ENCODE measurements at regions not wholly inside any gene's neighbourhood (a gene's known extent, or its start where the extent isn't known, plus 50 kb on each side); places are given as distances from the start of the nearest gene placed in this dataset.

GRCh38 chr3:110234831-110235230, 836.8 kb upstream of the NECTIN3 start:
- TF ChIP-seq CTCF (conservative IDR thresholded peaks at IDR 0.05; ENCODE audit: low read depth, low read length): no peak
- H3K4me3 ChIP-seq (ENCODE audit: low read depth, low read length): no peak overlapping the region

GRCh38 chr3:110236976-110237610, 834.5 kb upstream of the NECTIN3 start:
- no peak overlapping the region for H3K4me3 ChIP-seq (ENCODE audit: low read depth, low read length)

More at GRCh38 chr3:110234831-110235230, 836.8 kb upstream of the NECTIN3 start:
- no peak for DNase-seq (ENCODE audit: low read depth)

GRCh38 chr3:110243081-110243480, 828.5 kb upstream of the NECTIN3 start:
- no peak overlapping the region for H3K4me3 ChIP-seq (ENCODE audit: low read depth, low read length)
- no peak for TF ChIP-seq CTCF (conservative IDR thresholded peaks at IDR 0.05; ENCODE audit: low read depth, low read length)
- DNase-seq (ENCODE audit: low read depth): no peak

More at GRCh38 chr3:110236976-110237610, 834.5 kb upstream of the NECTIN3 start:
- no peak for DNase-seq (ENCODE audit: low read depth)
- no peak for TF ChIP-seq CTCF (conservative IDR thresholded peaks at IDR 0.05; ENCODE audit: low read depth, low read length)

GRCh38 chr3:110246796-110247376, 824.7 kb upstream of the NECTIN3 start:
- no peak overlapping the region for H3K4me3 ChIP-seq (ENCODE audit: low read depth, low read length)
- DNase-seq (ENCODE audit: low read depth): no peak
- TF ChIP-seq CTCF (conservative IDR thresholded peaks at IDR 0.05; ENCODE audit: low read depth, low read length): no peak

GRCh38 chr3:110248666-110249065, 823.0 kb upstream of the NECTIN3 start:
- TF ChIP-seq CTCF (conservative IDR thresholded peaks at IDR 0.05; ENCODE audit: low read depth, low read length): no peak
- no peak for DNase-seq (ENCODE audit: low read depth)
- H3K4me3 ChIP-seq (ENCODE audit: low read depth, low read length): no peak overlapping the region

- DNase-seq (ENCODE audit: low read depth): no peak
- no peak for TF ChIP-seq CTCF (conservative IDR thresholded peaks at IDR 0.05; ENCODE audit: low read depth, low read length)
- no peak overlapping the region for H3K4me3 ChIP-seq (ENCODE audit: low read depth, low read length)
Observed at GRCh38 chr3:110253794-110254193, 817.8 kb upstream of the NECTIN3 start.

- H3K4me3 ChIP-seq (ENCODE audit: low read depth, low read length): no peak overlapping the region
- DNase-seq (ENCODE audit: low read depth): no peak
- no peak for TF ChIP-seq CTCF (conservative IDR thresholded peaks at IDR 0.05; ENCODE audit: low read depth, low read length)
Observed at GRCh38 chr3:110254591-110254990, 817.0 kb upstream of the NECTIN3 start.

Data from epithelial cell of proximal tubule (primary cell).